CD4-positive, alpha-beta T cell treated with Interleukin-2 at 100 ng/mL for 4 hours (primary cell): ENCODE measurements at regions not wholly inside any gene's neighbourhood (a gene's known extent, or its start where the extent isn't known, plus 50 kb on each side); places are given as distances from the start of the nearest gene placed in this dataset.

ENCODE experiments used
- DNase-seq: peaks from one replicate; pipeline ENCODE4 v3.0.0-alpha.2; 2020; ENCODE audit warnings: low spot score

DNA sequence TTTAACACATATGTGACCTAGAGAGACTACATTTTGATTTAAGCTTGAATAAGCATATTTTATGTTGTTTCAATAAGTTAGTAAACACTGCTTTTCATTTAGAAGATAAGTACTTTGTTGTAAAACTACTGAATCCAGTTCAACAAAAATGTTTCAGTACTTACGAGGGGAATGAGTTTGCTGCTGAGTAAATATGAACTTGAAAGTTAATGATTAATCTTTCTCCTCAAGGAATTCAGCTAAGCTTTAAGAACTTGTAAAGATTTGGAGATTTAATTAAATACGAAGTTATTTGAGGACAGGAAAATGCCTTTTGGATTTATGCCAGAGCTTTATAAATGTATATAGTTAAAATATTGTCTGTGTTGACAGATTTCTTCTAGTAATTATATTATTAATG, 933.0 kb upstream of the LCORL start:
- DNase-seq: no peak

DNA sequence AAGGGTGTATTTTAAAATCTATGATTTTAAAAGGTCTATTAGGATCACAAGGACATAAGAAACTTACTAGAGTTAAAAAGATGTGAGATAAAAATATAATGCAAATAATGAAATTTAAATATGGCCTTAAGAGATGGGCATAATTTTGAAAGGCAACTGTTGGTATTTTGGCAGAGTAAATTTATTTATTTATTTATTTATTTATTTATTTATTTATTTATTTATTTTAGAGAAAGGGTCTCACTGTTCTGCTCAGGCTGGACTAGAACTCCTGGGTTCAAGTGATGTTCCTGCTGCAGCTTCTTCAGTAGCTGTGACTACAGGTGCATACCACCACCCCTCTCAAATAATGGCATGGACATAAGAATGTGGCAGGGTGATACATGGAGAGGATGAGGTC, 932.1 kb upstream of the LCORL start:
- DNase-seq: no peak

- no peak for DNase-seq
Measured at GRCh38 chr4:18945464-18945863, 923.9 kb upstream of the LCORL start.

- no peak for DNase-seq
Measured at GRCh38 chr4:18942874-18943273, 921.3 kb upstream of the LCORL start.

DNA sequence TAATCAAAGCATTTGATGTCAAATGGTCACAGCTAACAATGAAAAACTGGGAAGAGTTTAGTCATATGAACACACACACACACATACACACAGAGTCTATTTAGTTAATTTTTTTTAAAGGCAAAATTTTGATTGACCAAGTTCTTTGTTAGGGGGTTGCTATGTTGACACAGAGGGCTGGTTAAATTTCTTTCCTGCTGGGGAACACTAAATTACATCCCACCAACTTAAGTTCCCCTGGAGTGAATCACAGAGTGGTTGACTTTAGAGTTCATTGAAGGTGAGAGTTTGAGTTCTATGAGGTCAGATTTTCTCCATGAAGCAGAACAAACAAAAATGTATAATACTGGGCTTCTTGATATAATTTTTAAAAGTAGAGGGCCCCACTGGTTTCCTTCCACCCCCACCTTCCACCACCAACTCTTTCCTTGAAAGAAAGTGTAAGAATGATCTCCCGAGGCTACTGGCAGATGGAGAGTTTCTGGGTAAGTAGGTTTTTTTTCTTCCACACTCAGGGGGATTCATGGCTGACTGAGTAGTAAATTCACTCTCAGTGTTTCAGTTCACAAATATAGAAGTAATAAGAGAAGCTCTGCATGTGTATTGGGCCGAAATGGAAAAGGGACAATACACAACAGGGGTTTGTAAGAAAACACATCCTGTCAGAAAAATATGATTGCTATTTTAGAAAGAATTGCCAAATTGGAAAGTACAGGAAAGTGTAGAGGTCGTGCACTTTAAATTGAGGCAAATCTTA, 917.0 kb upstream of the LCORL start:
- no peak for DNase-seq

- DNase-seq: no peak
Measured at GRCh38 chr4:18937746-18938145, 916.2 kb upstream of the LCORL start.

DNA sequence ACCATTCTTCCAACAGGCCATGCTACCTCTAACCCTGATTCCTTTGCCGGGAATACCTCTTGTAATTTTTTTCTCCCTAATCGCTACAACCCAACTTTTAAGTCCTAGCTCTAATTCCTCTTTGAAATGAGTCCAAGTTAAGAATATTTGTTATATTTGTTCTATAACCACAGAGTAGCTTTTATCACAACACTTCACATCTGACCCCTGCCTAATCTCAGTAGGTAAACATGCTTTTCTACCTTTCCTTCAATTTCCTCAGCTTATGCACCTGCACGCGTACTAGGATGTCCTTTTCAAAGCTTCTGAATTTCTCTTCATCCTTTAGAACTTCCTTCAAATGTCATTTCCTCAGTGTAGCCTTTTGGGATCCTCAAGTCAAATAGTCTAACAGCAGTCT, 915.5 kb upstream of the LCORL start:
- DNase-seq: no peak

DNA sequence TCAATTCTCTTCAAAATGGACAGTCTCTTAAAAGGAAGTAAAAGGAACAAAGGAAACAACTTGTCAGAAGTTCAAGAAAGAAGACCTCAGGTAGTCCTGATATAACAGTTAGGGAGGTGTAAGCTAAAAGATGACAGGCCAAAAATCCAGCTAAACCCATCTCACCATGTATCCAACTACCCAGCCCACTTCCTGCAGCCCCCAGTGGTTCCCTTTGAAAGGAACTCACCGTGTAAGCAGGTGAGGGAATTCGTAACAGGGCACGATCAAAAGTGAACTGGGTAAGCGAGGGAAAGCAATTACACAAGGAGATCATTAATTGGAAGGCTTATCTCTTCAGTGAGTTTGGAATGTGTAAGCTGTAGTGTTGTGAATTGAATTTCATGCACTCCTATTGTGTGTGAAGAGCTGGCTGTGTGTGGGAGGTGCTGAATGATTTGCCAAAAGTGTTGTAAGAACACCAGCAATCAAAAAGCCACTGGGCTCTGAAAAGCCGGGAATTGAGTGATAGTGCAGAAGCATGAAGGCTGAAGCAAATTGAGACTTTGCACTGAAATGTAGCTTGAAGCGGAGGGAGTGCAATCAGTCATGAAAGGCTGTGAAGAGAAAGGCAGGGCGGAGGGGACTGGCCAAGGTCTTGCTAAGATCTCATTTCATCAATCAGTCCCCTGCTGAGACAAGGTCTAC, 914.2 kb upstream of the LCORL start:
- DNase-seq: no peak

- no peak for DNase-seq
Measured at GRCh38 chr4:18934197-18934596, 912.6 kb upstream of the LCORL start.

- DNase-seq: no peak
Measured at GRCh38 chr4:18932730-18933339, 911.3 kb upstream of the LCORL start.

GRCh38 chr4:18931643-18932377, 910.3 kb upstream of the LCORL start:
- no peak for DNase-seq

GRCh38 chr4:18930487-18930886, 908.9 kb upstream of the LCORL start:
- DNase-seq: no peak

- DNase-seq: no peak
Measured at GRCh38 chr4:18923496-18924161, 902.1 kb upstream of the LCORL start.

DNA sequence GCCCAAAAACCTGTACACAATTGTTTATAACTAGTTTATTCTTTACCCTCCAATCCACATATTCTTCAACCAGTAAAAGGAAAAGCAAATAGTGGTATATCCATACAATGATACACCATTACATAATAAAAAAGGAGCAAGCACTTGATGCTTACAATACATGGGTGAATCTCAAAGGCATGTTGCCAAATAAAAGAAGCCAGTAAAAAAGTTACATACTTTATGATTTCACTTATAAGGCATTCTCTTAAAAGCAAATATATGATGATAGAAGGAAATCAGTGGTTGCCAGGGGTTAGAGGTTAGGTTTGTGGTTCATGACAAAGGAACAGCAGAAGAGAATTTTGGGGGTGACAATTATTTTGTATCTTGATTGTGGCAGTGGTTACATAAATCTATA, 896.1 kb upstream of the LCORL start:
- no peak for DNase-seq

- no peak for DNase-seq
Measured at GRCh38 chr4:18914182-18914581, 892.6 kb upstream of the LCORL start.

- DNase-seq: no peak
Measured at GRCh38 chr4:18894928-18895327, 873.4 kb upstream of the LCORL start.

DNA sequence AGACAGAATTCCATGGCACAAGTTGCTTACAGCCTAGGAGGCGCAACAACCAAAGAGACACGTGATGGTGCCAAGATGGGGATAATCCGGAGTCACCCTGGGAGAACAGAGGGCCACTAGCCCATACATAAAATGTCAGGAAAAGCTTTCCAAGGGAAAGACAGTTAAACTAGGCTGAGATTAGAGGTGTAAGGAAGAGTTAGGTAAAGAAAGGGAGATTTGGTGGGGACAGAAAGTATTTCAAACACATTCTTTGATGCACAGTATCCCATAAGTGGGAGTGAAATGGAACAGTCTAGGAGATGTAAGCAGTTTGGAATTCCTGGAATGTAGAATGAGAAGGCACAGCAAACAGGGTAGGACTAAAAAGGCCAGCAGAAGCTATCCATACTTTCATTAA, 860.9 kb upstream of the LCORL start:
- no peak for DNase-seq

- DNase-seq: no peak
Measured at GRCh38 chr4:18881556-18881955, 860.0 kb upstream of the LCORL start.

- no peak for DNase-seq
Measured at GRCh38 chr4:18880871-18881270, 859.3 kb upstream of the LCORL start.

DNA sequence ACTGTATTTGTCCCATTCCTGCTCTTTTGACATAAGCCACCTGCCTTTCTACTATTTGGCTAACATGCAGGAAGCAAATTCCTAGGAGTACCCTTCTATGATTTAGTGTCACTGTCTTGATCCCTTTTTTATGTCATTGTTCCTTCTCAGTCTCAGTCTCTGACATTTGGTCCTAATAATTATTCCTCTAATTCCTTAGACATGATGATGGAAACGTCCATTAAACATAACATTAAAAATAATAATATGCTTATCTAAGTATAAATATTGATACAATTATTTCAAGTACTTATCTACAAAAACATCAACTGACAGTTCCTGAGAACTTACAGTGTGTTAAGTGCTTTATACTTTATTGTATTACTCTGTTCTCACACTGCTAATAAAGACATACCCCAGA, 857.0 kb upstream of the LCORL start:
- no peak for DNase-seq

- DNase-seq: no peak
Measured at GRCh38 chr4:18869166-18869565, 847.6 kb upstream of the LCORL start.

- no peak for DNase-seq
Measured at GRCh38 chr4:18860836-18861530, 839.4 kb upstream of the LCORL start.
